ENCODE measurements at regions not wholly inside any gene's neighbourhood (a gene's known extent, or its start where the extent isn't known, plus 50 kb on each side); places are given as distances from the start of the nearest gene placed in this dataset.

- TF ChIP-seq POLR2A (IDR thresholded peaks at IDR 0.05) (no peak), CTCF (IDR thresholded peaks at IDR 0.05) (no peak)
These were observed 647.2 kb upstream of the CDH2 start for GRCh38 chr18:28824183-28824574.

All from lower leg skin (tissue), 3 donors.